NB4 (cell line): ENCODE measurements at regions not wholly inside any gene's neighbourhood (a gene's known extent, or its start where the extent isn't known, plus 50 kb on each side); places are given as distances from the start of the nearest gene placed in this dataset.
A peak's percentile ranks its signal among the peaks of the same experiment; 100 is the strongest.

Source experiments
- DNase-seq: peaks from one replicate; pipeline ENCODE4 v3.0.0; 2010; ENCODE audit warnings: low read depth
- H3K4me3 ChIP-seq: one replicate; pipeline ENCODE4 v1.5.1; 2011; ENCODE audit warnings: mild to moderate bottlenecking, low read depth, low read length, moderate library complexity
- MYC ChIP-seq: IDR thresholded peaks from 2 replicates; pipeline ENCODE4 v1.6.1; 2011; ENCODE audit warnings: low read depth, low read length
- POLR2A ChIP-seq: IDR thresholded peaks from 2 replicates; pipeline ENCODE4 v1.6.1; 2011; ENCODE audit warnings: mild to moderate bottlenecking; ENCODE audit not compliant: insufficient read length; ENCODE audit errors: extremely low read depth
- TF ChIP-seq, protein P1 (sequence below): IDR thresholded peaks from 2 replicates; pipeline ENCODE4 v1.6.1; 2011; ENCODE audit warnings: low read depth, low read length
- TF ChIP-seq, protein P2 (sequence below): IDR thresholded peaks from one replicate; pipeline ENCODE4 v1.5.1; 2012; ENCODE audit warnings: low read depth, low read length

- no peak for DNase-seq
- no peak overlapping the region for H3K4me3 ChIP-seq
Observed at GRCh38 chr3:102125197-102125993, 276.1 kb downstream of the NFKBIZ start.

GRCh38 chr3:102125994-102126368 lies 276.7 kb downstream of the NFKBIZ start:
- H3K4me3 ChIP-seq = no peak overlapping the region
- DNase-seq = no peak
- TF ChIP-seq MYC = no peak
- TF ChIP-seq, protein P1, sequence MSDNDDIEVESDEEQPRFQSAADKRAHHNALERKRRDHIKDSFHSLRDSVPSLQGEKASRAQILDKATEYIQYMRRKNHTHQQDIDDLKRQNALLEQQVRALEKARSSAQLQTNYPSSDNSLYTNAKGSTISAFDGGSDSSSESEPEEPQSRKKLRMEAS = no peak
- TF ChIP-seq, protein P2, sequence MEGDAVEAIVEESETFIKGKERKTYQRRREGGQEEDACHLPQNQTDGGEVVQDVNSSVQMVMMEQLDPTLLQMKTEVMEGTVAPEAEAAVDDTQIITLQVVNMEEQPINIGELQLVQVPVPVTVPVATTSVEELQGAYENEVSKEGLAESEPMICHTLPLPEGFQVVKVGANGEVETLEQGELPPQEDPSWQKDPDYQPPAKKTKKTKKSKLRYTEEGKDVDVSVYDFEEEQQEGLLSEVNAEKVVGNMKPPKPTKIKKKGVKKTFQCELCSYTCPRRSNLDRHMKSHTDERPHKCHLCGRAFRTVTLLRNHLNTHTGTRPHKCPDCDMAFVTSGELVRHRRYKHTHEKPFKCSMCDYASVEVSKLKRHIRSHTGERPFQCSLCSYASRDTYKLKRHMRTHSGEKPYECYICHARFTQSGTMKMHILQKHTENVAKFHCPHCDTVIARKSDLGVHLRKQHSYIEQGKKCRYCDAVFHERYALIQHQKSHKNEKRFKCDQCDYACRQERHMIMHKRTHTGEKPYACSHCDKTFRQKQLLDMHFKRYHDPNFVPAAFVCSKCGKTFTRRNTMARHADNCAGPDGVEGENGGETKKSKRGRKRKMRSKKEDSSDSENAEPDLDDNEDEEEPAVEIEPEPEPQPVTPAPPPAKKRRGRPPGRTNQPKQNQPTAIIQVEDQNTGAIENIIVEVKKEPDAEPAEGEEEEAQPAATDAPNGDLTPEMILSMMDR = no peak
- no peak for TF ChIP-seq POLR2A

More at GRCh38 chr3:102125197-102125993, 276.1 kb downstream of the NFKBIZ start:
- no peak for TF ChIP-seq MYC
- no peak for TF ChIP-seq POLR2A
- TF ChIP-seq, protein P1 = no peak
- TF ChIP-seq, protein P2 = no peak

- H3K4me3 ChIP-seq = no peak overlapping the region
- no peak for TF ChIP-seq POLR2A
- TF ChIP-seq, protein P2 = no peak
- TF ChIP-seq, protein P1 = no peak
- TF ChIP-seq MYC = no peak
- peak; percentile 4 for DNase-seq
Observed at GRCh38 chr3:102129760-102130608, 280.7 kb downstream of the NFKBIZ start.

- no peak overlapping the region for H3K4me3 ChIP-seq
- TF ChIP-seq MYC = no peak
- TF ChIP-seq POLR2A = no peak
- TF ChIP-seq, protein P1 = no peak
- TF ChIP-seq, protein P2 = no peak
- DNase-seq = no peak
Observed at GRCh38 chr3:102132370-102132769, 283.1 kb downstream of the NFKBIZ start.

- no peak overlapping the region for H3K4me3 ChIP-seq
- TF ChIP-seq POLR2A (no peak), MYC (no peak)
- TF ChIP-seq, protein P1 = no peak
- TF ChIP-seq, protein P2 = no peak
- no peak for DNase-seq
Observed at GRCh38 chr3:102133376-102133775, 284.1 kb downstream of the NFKBIZ start.
